ENCODE measurements at regions not wholly inside any gene's neighbourhood (a gene's known extent, or its start where the extent isn't known, plus 50 kb on each side); places are given as distances from the start of the nearest gene placed in this dataset.

DNA sequence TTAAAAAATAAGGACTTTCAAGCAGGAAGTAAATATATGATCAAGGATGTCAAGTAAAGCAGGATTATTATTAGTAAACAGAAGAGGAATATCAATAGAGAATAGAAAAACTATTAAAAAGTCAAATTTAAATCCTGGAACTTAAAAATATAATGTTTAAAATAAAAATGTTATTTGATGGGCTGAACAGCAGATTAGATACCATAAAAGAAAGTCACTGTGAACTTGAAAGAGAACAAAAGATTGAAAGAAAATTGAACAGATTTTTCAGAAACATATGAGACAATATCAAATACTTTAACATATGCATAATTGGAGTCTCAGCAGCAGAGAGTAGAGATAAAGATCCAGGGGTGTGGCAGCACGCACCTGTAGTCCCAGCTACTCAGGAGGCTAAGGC lies 1213.7 kb upstream of the AUTS2 start:
- TF ChIP-seq CTCF (IDR thresholded peaks at IDR 0.05; ENCODE audit: low read depth, low read length) (no peak), EZH2phosphoT487 (IDR thresholded peaks at IDR 0.05; ENCODE audit: low read depth) (no peak)

Measured in OCI-LY3 (cell line).